Adrenal gland (tissue), 5 donors: ENCODE measurements at regions not wholly inside any gene's neighbourhood (a gene's known extent, or its start where the extent isn't known, plus 50 kb on each side); places are given as distances from the start of the nearest gene placed in this dataset.

Experiments used
- CTCF ChIP-seq, 6 experiments: fragments of 450-650 bp in 4 of 6; fragments of 200-600 bp in 2 of 6; sonication (generic) in 1 of 6; IDR thresholded peaks; 1 replicate in 5 of 6; 2 replicates in 1 of 6; pipeline versions ENCODE4 v1.5.1 to v1.8.0; 2016 to 2021; ENCODE audit warnings: antibody characterized with exemption in 6 of 6, mild to moderate bottlenecking in 2 of 6, moderate library complexity in 1 of 6
- POLR2A ChIP-seq, 2 donors: fragments of 450-650 bp; IDR thresholded peaks; one replicate each; pipeline ENCODE4 v1.6.1; 2017; ENCODE audit warnings: antibody characterized with exemption in 2 of 2, mild to moderate bottlenecking in 2 of 2, moderate library complexity in 1 of 2
- donor health status: DM: no; HTN: no; CAD: no.

- TF ChIP-seq POLR2A (IDR thresholded peaks at IDR 0.05) = no peak
- TF ChIP-seq CTCF (IDR thresholded peaks at IDR 0.05) = no peak
Observed at GRCh38 chr4:140281828-140282552, 91.5 kb upstream of the SCOC start.
